ENCODE measurements at regions not wholly inside any gene's neighbourhood (a gene's known extent, or its start where the extent isn't known, plus 50 kb on each side); places are given as distances from the start of the nearest gene placed in this dataset.

- H3K9me3 Mint-ChIP-seq = peaks cover 2 to 46% (median 19%) of the 10 kb centered on the region in 5 donors
Observed at GRCh38 chr2:187274146-187274545, 173.9 kb downstream of the CALCRL start.

GRCh38 chr2:187272255-187272654 lies 175.8 kb downstream of the CALCRL start:
- POLR2A ChIA-PET = no interaction called here
- CTCF ChIA-PET = no interaction called here
- H3K4me3 ChIP-seq (ENCODE audit: low read length) = no peak overlapping the region
- Mint-ChIP-seq H3K4me3 (no peak overlapping the region), H3K9me3 (peaks cover 2 to 41% (median 13%) of the 10 kb centered on the region in 5 donors), H3K27ac (no peak overlapping the region), H3K27me3 (peaks cover 0 to 1% of the 10 kb centered on the region in 2 donors), H3K36me3 (no peaks in the 10 kb centered on the region), H3K4me1 (no peaks in the 10 kb centered on the region)
- no peaks in the 10 kb centered on the region for H3K4me1 ChIP-seq (ENCODE audit: insufficient read depth, low read length)
- H3K27me3 ChIP-seq (ENCODE audit: insufficient read depth, low read length, poor library complexity, severe bottlenecking) = no peaks in the 10 kb centered on the region
- no peak overlapping the region for H3K27ac ChIP-seq (ENCODE audit: low read depth, low read length)
- H3K9me3 ChIP-seq (ENCODE audit: low read length) = no peaks in the 10 kb centered on the region
- no peak for DNase-seq
- no peaks in the 10 kb centered on the region for H3K36me3 ChIP-seq (ENCODE audit: insufficient read depth, low read length)

More at GRCh38 chr2:187274146-187274545, 173.9 kb downstream of the CALCRL start:
- H3K4me1 Mint-ChIP-seq = no peaks in the 10 kb centered on the region
- Histone ChIP-seq H3K36me3 (ENCODE audit: insufficient read depth, low read length) (no peaks in the 10 kb centered on the region), H3K4me1 (ENCODE audit: insufficient read depth, low read length) (no peaks in the 10 kb centered on the region), H3K4me3 (ENCODE audit: low read length) (no peak overlapping the region), H3K27ac (ENCODE audit: low read depth, low read length) (no peak overlapping the region), H3K27me3 (ENCODE audit: insufficient read depth, low read length, poor library complexity, severe bottlenecking) (no peaks in the 10 kb centered on the region), H3K9me3 (ENCODE audit: low read length) (no peaks in the 10 kb centered on the region)
- no peak overlapping the region for H3K27ac Mint-ChIP-seq
- peaks cover 0 to 1% of the 10 kb centered on the region in 2 donors for H3K27me3 Mint-ChIP-seq
- DNase-seq = no peak
- POLR2A ChIA-PET = no interaction called here
- H3K4me3 Mint-ChIP-seq = no peak overlapping the region
- CTCF ChIA-PET = no interaction called here
- no peaks in the 10 kb centered on the region for H3K36me3 Mint-ChIP-seq

DNA sequence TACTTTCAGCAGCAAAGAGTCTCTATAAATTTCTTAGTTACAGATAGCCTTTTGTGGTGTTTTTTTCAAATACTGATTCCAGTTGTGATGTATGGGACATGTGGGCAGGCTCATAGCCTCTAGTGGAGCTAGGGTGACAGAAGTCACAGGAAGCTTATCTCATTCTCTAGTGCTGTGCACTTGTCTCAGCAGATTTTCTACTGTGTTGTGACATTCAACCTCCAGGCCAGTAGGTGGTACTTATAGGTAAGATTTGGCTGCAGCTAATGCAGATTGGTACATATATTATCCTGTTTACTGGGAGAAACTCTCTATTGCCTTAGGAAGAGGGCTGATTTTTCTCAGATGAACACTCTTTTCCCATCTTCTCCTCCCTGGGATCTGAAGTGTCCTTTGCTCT lies 176.2 kb downstream of the CALCRL start:
- Histone ChIP-seq H3K27ac (ENCODE audit: low read depth, low read length) (no peak overlapping the region), H3K4me3 (ENCODE audit: low read length) (no peak overlapping the region), H3K36me3 (ENCODE audit: insufficient read depth, low read length) (no peaks in the 10 kb centered on the region), H3K4me1 (ENCODE audit: insufficient read depth, low read length) (no peaks in the 10 kb centered on the region), H3K9me3 (ENCODE audit: low read length) (no peaks in the 10 kb centered on the region), H3K27me3 (ENCODE audit: insufficient read depth, low read length, poor library complexity, severe bottlenecking) (no peaks in the 10 kb centered on the region)
- DNase-seq = no peak
- Mint-ChIP-seq H3K9me3 (peaks cover 2 to 41% (median 9%) of the 10 kb centered on the region in 5 donors), H3K27me3 (peaks cover 0 to 1% of the 10 kb centered on the region in 2 donors), H3K4me3 (no peak overlapping the region), H3K36me3 (no peaks in the 10 kb centered on the region), H3K4me1 (no peaks in the 10 kb centered on the region), H3K27ac (no peak overlapping the region)
- ChIA-PET CTCF (no interaction called here), POLR2A (no interaction called here)

GRCh38 chr2:187266645-187267044 lies 181.4 kb downstream of the CALCRL start:
- ChIA-PET CTCF (no interaction called here), POLR2A (no interaction called here)
- no peak for DNase-seq
- Histone ChIP-seq H3K36me3 (ENCODE audit: insufficient read depth, low read length) (no peaks in the 10 kb centered on the region), H3K27ac (ENCODE audit: low read depth, low read length) (no peak overlapping the region), H3K4me3 (ENCODE audit: low read length) (no peak overlapping the region), H3K27me3 (ENCODE audit: insufficient read depth, low read length, poor library complexity, severe bottlenecking) (no peaks in the 10 kb centered on the region), H3K9me3 (ENCODE audit: low read length) (no peaks in the 10 kb centered on the region), H3K4me1 (ENCODE audit: insufficient read depth, low read length) (no peaks in the 10 kb centered on the region)
- Mint-ChIP-seq H3K36me3 (no peaks in the 10 kb centered on the region), H3K4me3 (no peak overlapping the region), H3K4me1 (no peaks in the 10 kb centered on the region), H3K27me3 (peaks cover 0 to 1% of the 10 kb centered on the region in 2 donors), H3K9me3 (peaks cover 0 to 34% (median 3%) of the 10 kb centered on the region in 5 donors), H3K27ac (no peak overlapping the region)

DNA sequence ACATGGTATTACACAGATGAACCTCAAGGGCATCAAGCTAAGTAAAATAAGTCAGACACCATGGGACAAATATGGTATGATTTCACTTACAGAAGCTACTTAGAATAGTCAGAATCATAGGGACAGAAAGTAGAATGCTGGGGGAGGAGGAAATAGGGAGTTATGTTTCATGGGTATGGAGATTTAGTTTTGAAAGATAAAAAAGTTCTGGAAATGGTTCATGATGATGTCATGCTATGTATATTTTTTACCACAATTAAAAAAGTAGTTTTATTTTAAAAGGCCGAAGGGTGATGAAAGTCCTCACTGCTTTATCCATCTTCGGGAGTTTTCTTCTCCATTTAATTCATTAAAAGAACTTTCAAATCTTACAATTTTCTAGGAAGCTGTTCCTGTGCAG lies 181.9 kb downstream of the CALCRL start:
- no peaks in the 10 kb centered on the region for H3K36me3 Mint-ChIP-seq
- Histone ChIP-seq H3K27me3 (ENCODE audit: insufficient read depth, low read length, poor library complexity, severe bottlenecking) (no peaks in the 10 kb centered on the region), H3K9me3 (ENCODE audit: low read length) (no peaks in the 10 kb centered on the region), H3K36me3 (ENCODE audit: insufficient read depth, low read length) (no peaks in the 10 kb centered on the region), H3K4me3 (ENCODE audit: low read length) (no peak overlapping the region), H3K4me1 (ENCODE audit: insufficient read depth, low read length) (no peaks in the 10 kb centered on the region), H3K27ac (ENCODE audit: low read depth, low read length) (no peak overlapping the region)
- no peaks in the 10 kb centered on the region for H3K4me1 Mint-ChIP-seq
- DNase-seq = no peak
- peaks cover 0 to 33% (median 3%) of the 10 kb centered on the region in 5 donors for H3K9me3 Mint-ChIP-seq
- peaks cover 0 to 1% of the 10 kb centered on the region in 2 donors for H3K27me3 Mint-ChIP-seq
- H3K4me3 Mint-ChIP-seq = no peak overlapping the region
- H3K27ac Mint-ChIP-seq = no peak overlapping the region
- CTCF ChIA-PET = no interaction called here
- POLR2A ChIA-PET = no interaction called here

- Histone ChIP-seq H3K27me3 (ENCODE audit: insufficient read depth, low read length, poor library complexity, severe bottlenecking) (no peaks in the 10 kb centered on the region), H3K27ac (ENCODE audit: low read depth, low read length) (no peak overlapping the region), H3K9me3 (ENCODE audit: low read length) (no peaks in the 10 kb centered on the region), H3K4me3 (ENCODE audit: low read length) (no peak overlapping the region), H3K4me1 (ENCODE audit: insufficient read depth, low read length) (no peaks in the 10 kb centered on the region), H3K36me3 (ENCODE audit: insufficient read depth, low read length) (no peaks in the 10 kb centered on the region)
- Mint-ChIP-seq H3K36me3 (no peaks in the 10 kb centered on the region), H3K4me3 (no peak overlapping the region), H3K27me3 (no peaks in the 10 kb centered on the region), H3K9me3 (peaks cover 2 to 23% (median 3%) of the 10 kb centered on the region in 5 donors), H3K4me1 (no peaks in the 10 kb centered on the region), H3K27ac (no peak overlapping the region)
- ChIA-PET CTCF (no interaction called here), POLR2A (no interaction called here)
- no peak for DNase-seq
Observed at GRCh38 chr2:187264612-187265011, 183.4 kb downstream of the CALCRL start.

GRCh38 chr2:187263675-187264560 lies 184.1 kb downstream of the CALCRL start:
- Mint-ChIP-seq H3K9me3 (peaks cover 2 to 24% (median 3%) of the 10 kb centered on the region in 5 donors), H3K4me1 (no peaks in the 10 kb centered on the region), H3K36me3 (no peaks in the 10 kb centered on the region), H3K27me3 (no peaks in the 10 kb centered on the region), H3K27ac (no peak overlapping the region), H3K4me3 (no peak overlapping the region)
- POLR2A ChIA-PET = no interaction called here
- no peak overlapping the region for H3K4me3 ChIP-seq (ENCODE audit: low read length)
- H3K27me3 ChIP-seq (ENCODE audit: insufficient read depth, low read length, poor library complexity, severe bottlenecking) = no peaks in the 10 kb centered on the region
- no peaks in the 10 kb centered on the region for H3K36me3 ChIP-seq (ENCODE audit: insufficient read depth, low read length)
- DNase-seq = no peak
- H3K9me3 ChIP-seq (ENCODE audit: low read length) = no peaks in the 10 kb centered on the region
- CTCF ChIA-PET = no interaction called here
- H3K4me1 ChIP-seq (ENCODE audit: insufficient read depth, low read length) = no peaks in the 10 kb centered on the region
- H3K27ac ChIP-seq (ENCODE audit: low read depth, low read length) = no peak overlapping the region

GRCh38 chr2:187261705-187262104 lies 186.3 kb downstream of the CALCRL start:
- Mint-ChIP-seq H3K9me3 (peaks cover 2 to 28% (median 3%) of the 10 kb centered on the region in 5 donors), H3K4me3 (no peak overlapping the region), H3K36me3 (no peaks in the 10 kb centered on the region), H3K27ac (no peak overlapping the region), H3K4me1 (no peaks in the 10 kb centered on the region), H3K27me3 (no peaks in the 10 kb centered on the region)
- H3K27ac ChIP-seq (ENCODE audit: low read depth, low read length) = no peak overlapping the region
- H3K4me3 ChIP-seq (ENCODE audit: low read length) = no peak overlapping the region
- H3K4me1 ChIP-seq (ENCODE audit: insufficient read depth, low read length) = no peaks in the 10 kb centered on the region
- DNase-seq = no peak
- no peaks in the 10 kb centered on the region for H3K27me3 ChIP-seq (ENCODE audit: insufficient read depth, low read length, poor library complexity, severe bottlenecking)
- no peaks in the 10 kb centered on the region for H3K36me3 ChIP-seq (ENCODE audit: insufficient read depth, low read length)
- ChIA-PET CTCF (no interaction called here), POLR2A (no interaction called here)
- H3K9me3 ChIP-seq (ENCODE audit: low read length) = no peaks in the 10 kb centered on the region

All from CD8-positive, alpha-beta memory T cell (primary cell).